Fibroblast of gingiva (primary cell): ENCODE measurements at regions not wholly inside any gene's neighbourhood (a gene's known extent, or its start where the extent isn't known, plus 50 kb on each side); places are given as distances from the start of the nearest gene placed in this dataset.
"Not testable (repeated sequence)": the region's sequence is repeated elsewhere in the genome, so short reads cannot be mapped to it uniquely, and the experiment has no call there.

Source experiments
- DNase-seq: peaks from one replicate; pipeline ENCODE4 v3.0.0-alpha.2; 2011; ENCODE audit warnings: low read depth

- DNase-seq = peak; percentile 7
These were observed 172.8 kb upstream of the KITLG start for GRCh38 chr12:88753066-88753465.

- no peak for DNase-seq
These were observed 171.9 kb upstream of the KITLG start for GRCh38 chr12:88752183-88752582.

DNA sequence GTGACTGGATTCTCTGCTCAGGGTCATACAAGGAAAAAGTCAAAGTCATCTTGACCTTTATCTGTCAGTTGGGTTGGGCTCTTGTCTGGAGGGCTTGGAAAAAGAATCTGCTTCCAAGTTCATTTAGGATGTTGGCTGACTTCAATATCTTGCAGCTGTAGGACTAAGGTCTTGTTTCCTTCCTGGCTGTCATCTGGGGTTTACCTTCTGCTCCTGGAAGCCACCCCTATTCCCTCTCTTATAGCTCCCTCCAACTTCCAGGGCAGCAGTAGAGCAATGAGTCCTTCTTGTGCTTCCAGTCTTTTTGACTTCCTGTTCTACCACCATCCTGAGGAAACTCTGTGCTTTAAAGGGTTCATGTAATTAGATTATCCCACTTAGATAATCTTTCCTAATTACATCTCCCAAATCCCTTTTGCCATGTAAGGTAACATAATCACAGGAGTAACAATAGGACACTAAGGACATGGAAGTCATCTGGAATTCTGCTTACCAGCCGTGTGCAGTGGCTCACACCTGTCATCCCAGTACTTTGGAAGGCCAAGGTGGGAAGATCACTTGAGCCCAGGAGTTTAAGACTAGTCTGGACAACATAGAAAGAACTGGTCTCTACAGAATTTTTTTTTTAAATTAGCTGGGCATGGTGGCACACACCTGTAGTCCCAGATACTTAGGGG, 170.7 kb upstream of the KITLG start:
- no peak for DNase-seq

DNA sequence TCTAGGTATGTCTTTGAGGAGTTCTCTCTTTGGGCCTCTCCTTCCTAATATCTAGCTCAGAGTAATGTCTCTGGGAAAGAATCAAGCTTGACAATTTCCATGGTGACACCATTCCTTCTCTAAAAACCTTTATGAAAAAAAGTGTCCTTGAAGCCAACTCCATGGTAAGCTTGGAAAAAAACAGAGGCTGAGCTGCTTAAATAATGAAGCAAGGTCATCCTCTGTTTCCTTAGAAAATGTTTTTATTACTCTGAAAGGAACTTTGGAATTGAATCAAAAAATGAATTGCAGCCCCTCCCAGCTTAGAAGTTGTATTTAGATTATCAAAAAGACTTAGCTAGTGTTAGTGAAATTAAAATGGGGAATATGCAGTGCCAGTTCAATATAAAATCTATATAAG, 166.1 kb upstream of the KITLG start:
- DNase-seq = no peak

- DNase-seq = peak; percentile 4
These were observed 163.8 kb upstream of the KITLG start for GRCh38 chr12:88743946-88744685.

DNA sequence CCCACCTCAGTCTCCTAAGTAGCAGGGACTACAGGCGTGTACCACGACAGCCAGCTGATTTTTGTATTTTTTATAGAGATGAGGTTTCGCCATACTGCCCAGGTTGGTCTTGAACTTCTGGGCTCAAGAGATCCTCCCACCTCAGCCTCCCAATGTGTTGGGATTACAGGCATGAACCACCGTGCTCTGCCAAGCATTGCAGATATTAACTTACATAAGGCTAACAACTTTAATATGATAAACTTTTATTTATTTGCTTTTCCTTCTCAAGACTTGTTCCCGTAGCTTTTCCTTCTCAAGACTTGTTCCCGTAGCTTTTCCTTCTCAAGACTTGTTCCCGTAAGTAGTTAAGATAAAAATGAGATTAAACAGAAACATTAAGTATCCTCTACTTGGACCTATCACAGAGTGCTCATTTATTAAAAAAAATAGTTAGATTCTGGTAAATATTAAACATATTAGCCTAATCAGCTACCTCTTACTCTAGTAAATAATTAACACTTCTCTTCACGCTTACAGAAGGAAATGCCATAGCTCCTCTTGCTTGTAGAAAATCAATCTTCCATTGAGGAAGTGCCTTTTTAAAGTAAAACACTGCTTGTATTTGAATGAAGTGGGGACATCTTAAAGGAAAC, 157.7 kb upstream of the KITLG start:
- no peak for DNase-seq

DNA sequence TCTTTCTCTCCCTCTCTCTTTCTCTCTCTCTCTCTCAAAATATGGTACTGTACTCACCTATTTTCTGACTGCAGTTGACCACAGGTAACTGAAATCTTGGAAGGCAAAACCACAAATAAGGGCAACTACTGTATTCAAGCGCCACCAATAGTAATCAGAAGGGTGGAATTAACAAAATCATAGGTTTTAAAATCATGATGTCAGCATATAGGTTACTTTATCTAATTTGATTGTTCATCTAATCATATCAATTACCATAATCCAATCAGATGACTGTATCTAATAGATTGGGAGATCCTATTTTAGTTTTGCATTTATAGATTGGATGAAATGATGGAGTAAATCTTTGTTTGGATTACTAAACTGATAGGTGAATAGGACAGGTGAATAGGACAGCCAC, 155.8 kb upstream of the KITLG start:
- DNase-seq = no peak

GRCh38 chr12:88733008-88733407, 152.7 kb upstream of the KITLG start:
- DNase-seq = no peak

DNA sequence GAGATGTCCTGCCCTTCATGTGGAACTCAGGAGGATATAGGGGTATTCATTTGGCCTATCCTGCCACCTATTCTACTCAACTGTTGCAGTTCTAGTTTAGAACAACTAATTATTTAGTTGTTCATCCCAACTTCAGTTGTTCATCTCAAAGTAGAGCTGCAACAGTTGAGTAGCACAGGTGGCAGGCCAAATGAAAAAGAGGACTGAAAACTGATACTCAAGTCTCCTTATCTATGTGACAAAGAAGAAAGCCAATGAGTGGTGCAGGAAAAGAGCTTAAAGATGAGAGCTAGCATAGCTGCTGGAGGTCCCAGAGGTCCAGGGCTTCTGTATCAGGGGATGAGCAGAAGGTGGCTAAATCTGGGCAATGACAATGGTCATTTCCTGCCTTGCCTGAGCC, 148.9 kb upstream of the KITLG start:
- no peak for DNase-seq

GRCh38 chr12:88726806-88727720, 146.8 kb upstream of the KITLG start:
- DNase-seq = no peak

GRCh38 chr12:88725592-88726143, 145.4 kb upstream of the KITLG start:
- DNase-seq = no peak

DNA sequence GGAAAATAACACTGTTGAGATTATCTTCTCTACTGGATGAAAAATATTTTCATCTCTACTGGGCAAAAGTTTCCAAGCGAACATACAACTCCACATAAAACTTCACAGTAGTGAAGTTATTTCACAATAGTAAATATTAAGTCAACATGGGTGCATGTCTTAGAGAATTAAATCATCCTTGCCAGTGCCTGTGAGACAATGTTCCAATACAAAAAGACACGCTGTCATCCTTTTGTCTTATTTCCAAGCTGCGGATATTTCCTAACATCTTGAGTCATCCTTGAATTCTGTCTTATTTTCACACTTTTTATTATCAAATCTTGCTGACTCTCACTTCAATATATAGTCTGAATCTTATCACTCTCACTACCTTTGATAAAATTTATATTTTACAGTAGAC, 142.9 kb upstream of the KITLG start:
- peak; percentile 88 for DNase-seq

DNA sequence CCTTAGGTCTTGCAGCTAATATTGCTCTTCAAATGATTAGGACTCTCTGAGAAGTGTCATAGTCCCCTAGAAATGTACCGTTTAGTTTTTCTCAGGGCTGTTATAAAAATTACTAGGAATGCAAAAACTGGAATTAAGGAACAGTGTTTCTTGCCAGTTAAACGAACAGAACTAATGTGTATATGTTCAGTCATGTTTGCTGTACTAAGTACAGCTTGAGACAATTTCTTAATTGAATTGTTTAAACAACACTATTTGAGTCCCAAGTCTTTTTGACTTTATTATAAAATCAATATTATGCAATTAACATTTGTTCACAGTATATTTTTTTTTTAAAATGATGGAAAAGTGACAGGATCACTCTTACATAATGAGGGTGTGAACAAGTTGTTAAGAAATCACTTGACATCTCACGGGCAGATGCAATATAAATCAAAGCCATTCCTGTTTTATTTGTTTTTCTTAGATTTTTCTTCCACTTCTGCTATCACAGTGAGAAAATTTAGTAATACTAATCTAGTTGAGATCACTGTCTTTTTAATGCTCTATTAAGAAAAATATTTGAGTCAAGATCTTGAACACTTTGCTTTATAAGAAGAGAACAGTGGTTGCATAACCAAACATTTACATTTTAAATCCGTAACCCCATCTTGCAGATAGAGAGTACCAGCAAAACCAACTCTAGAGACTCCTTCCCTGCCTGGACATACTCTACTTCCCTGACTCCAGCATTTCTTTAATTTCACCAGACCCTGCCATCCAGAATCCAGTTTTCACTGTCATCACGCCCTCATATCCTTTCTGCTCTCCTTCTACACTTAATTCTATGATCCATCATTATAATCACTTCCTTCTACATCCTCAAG, 140.7 kb upstream of the KITLG start:
- no peak for DNase-seq

DNA sequence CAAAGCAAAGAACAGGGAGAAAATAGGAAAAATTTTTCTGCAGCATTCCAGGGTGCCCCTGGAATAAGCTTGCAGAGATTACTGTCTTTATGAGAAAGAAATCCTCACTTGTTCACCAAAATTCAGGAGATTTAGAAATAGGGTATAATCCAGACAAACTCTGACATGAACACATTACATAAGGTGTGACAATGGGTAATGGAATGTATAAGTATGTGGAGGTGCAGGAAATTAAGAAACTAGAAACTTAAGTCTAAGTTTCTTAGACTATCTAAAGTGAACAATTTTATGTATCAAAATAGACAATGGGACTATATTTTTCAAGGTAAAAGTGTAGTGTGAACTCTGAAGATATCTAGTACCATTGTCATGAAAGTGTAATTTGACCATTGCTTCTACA, 140.0 kb upstream of the KITLG start:
- DNase-seq = no peak

- DNase-seq = no peak
These were observed 136.9 kb upstream of the KITLG start for GRCh38 chr12:88717188-88717587.

DNA sequence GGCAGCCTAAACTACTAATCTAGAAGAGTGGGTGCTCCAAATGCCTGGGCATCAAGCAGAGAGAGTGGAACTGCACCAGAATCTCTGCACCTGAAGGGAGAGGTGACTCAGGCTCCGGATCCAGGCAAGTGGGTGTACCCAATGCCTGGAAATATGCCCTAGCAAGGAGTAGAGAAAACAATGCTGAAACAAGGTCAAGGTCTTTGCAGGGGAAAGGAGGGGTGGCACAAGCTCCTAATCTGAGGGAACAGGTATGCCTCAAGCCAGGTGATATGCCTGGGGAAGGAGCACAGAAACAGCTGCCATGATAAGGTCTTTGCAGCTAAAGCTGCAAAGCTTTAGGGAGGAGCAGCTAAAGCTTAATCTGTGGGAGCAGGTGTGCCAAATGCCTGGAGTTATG, 136.0 kb upstream of the KITLG start:
- no peak for DNase-seq

DNA sequence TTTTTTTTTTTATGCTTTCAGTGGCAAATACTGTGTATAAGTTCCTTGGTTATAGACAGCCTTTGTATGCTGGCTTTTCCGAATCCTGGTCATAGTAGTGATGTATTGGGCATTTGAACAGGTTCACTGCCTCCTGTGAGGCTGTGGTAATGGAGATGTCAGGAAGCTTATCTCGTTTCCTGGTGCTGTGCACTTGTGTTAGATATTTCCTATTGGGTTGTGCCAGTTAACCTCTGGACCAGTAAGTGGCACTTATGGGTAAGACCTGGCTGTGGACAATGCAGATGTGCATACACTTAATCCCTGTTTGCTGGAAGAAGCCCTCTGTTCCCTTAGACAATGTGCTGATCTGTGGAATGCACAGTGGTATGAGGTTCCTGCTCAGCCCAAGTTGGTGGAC, 135.4 kb upstream of the KITLG start:
- no peak for DNase-seq

DNA sequence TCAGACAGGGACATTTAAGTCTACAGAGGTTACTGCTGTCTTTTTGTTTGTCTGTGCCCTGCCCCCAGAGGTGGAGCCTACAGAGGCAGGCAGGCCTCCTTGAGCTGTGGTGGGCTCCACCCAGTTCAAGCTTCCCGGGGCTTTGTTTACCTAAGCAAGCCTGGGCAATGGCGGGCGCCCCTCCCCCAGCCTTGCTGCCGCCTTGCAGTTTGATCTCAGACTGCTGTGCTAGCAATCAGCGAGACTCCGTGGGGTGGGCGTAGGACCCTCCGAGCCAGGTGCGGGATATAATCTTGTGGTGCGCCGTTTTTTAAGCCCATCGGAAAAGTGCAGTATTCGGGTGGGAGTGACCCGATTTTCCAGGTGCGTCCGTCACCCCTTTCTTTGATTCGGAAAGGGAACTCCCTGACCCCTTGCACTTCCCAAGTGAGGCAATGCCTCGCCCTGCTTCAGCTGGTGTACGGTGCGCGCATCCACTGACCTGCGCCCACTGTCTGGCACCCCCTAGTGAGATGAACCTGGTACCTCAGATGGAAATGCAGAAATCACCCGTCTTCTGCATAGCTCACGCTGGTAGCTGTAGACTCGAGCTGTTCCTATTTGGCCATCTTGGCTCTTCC, 134.1 kb upstream of the KITLG start:
- not testable (repeated sequence) for DNase-seq

DNA sequence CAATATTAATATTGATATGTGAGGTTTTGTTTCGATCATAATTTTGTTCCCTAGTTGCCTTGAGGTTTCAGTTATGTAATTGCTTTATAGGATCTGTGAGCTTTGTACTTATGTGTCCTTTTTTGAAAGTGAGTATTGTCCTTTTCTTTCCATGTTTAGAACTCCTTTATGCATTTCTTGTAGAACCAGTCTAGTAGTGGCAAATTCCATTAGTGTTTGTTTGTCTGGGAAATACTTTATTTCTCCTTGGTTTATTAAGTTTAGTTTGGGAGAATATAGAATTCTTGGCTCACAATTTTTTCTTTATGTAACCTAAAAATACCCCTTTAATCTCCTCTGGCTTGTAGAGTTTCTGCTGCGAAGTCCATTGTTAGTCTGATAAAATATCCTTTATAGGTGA, 127.5 kb upstream of the KITLG start:
- DNase-seq = no peak

- DNase-seq = no peak
These were observed 126.0 kb upstream of the KITLG start for GRCh38 chr12:88706286-88706685.

GRCh38 chr12:88703790-88704189, 123.5 kb upstream of the KITLG start:
- DNase-seq = no peak
